RWPE1 (cell line): ENCODE measurements at regions not wholly inside any gene's neighbourhood (a gene's known extent, or its start where the extent isn't known, plus 50 kb on each side); places are given as distances from the start of the nearest gene placed in this dataset.
A peak's percentile ranks its signal among the peaks of the same experiment; 100 is the strongest.

Experiments
- CTCF ChIA-PET: fragments of 350-600 bp; sonication (Branson Sonifier 250); formaldehyde crosslinking; extraction: SDS; loops from one replicate; lab custom pipeline; 2021; lab: Yijun Ruan, JAX
- POLR2A ChIA-PET: fragments of 400-600 bp; formaldehyde crosslinking; extraction: SDS; loops from one replicate; lab custom pipeline; 2020; ENCODE audit warnings: antibody characterized with exemption; ENCODE audit not compliant: low non-redundant PET; lab: Yijun Ruan, JAX
- DNase-seq: peaks from one replicate; pipeline ENCODE4 v3.0.0; 2012; ENCODE audit warnings: low spot score
- H3K27ac ChIP-seq: fragments of 450-650 bp; 2 replicates; pipeline ENCODE4 v1.5.1; 2017
- CTCF ChIP-seq: fragments of 450-650 bp; conservative IDR thresholded peaks from 2 replicates; pipeline ENCODE4 v1.5.1; 2017; ENCODE audit warnings: low read depth, mild to moderate bottlenecking

- CTCF ChIA-PET: interaction anchor here (0.5 kb wide), 1 partner anchor 116 kb away, joined by 3 read pairs; no protein-coding TSS in a partner anchor
- POLR2A ChIA-PET: no interaction called here
- peak overlapping the region; percentile 91 for H3K27ac ChIP-seq
- DNase-seq: peak; percentile 72
- no peak for TF ChIP-seq CTCF
Observed at GRCh38 chr2:46850742-46851141, 64.9 kb downstream of the MCFD2 start.

GRCh38 chr2:46849721-46850556, 65.7 kb downstream of the MCFD2 start:
- CTCF ChIA-PET: interaction anchor here (0.5 kb wide), 1 partner anchor 116 kb away, joined by 3 read pairs; no protein-coding TSS in a partner anchor
- DNase-seq: no peak

GRCh38 chr2:46849046-46849715, 66.4 kb downstream of the MCFD2 start:
- POLR2A ChIA-PET: no interaction called here
- no peak for DNase-seq
- no peak for TF ChIP-seq CTCF
- H3K27ac ChIP-seq: peak overlapping the region; percentile 91
- CTCF ChIA-PET: interaction anchor here (0.6 kb wide), 1 partner anchor 44 kb away, joined by 3 read pairs; no protein-coding TSS in a partner anchor

More at GRCh38 chr2:46849721-46850556, 65.7 kb downstream of the MCFD2 start:
- POLR2A ChIA-PET: no interaction called here
- no peak for TF ChIP-seq CTCF
- peak overlapping the region; percentile 91 for H3K27ac ChIP-seq

GRCh38 chr2:46848447-46848846, 67.2 kb downstream of the MCFD2 start:
- ChIA-PET POLR2A (no interaction called here), CTCF (interaction anchor here (0.6 kb wide), 1 partner anchor 43 kb away, joined by 3 read pairs; no protein-coding TSS in a partner anchor)
- TF ChIP-seq CTCF: no peak
- no peak for DNase-seq
- H3K27ac ChIP-seq: peak overlapping the region; percentile 91

- ChIA-PET POLR2A (no interaction called here), CTCF (interaction anchor here (0.6 kb wide), 1 partner anchor 518 kb away, joined by 4 read pairs; no protein-coding TSS in a partner anchor)
- TF ChIP-seq CTCF: no peak
- peak; percentile 42 for DNase-seq
- peak overlapping the region; percentile 91 for H3K27ac ChIP-seq
Observed at GRCh38 chr2:46847726-46848412, 67.7 kb downstream of the MCFD2 start.

- DNase-seq: peak; percentile 83
- H3K27ac ChIP-seq: peak overlapping the region; percentile 91
- no peak for TF ChIP-seq CTCF
- ChIA-PET CTCF (interaction anchor here (0.6 kb wide), 1 partner anchor 519 kb away, joined by 4 read pairs; no protein-coding TSS in a partner anchor), POLR2A (no interaction called here)
Observed at GRCh38 chr2:46847185-46847710, 68.4 kb downstream of the MCFD2 start.
